HCT116 (cell line): ENCODE measurements at regions not wholly inside any gene's neighbourhood (a gene's known extent, or its start where the extent isn't known, plus 50 kb on each side); places are given as distances from the start of the nearest gene placed in this dataset.

Source experiments
- ATAC-seq: fragments of 200-7000 bp; cut with Tn5 transposase; 2 replicates; pipeline ENCODE4 v1.9.1; 2020; ENCODE audit warnings: mild to moderate bottlenecking, moderate library complexity
- BruUV-seq: library from RNA; stranded (reverse); fragments of 400-500 nt; replicated peaks from 2 replicates; lab custom pipeline; 2021; lab: Mats Ljungman, UMichigan
- CTCF ChIA-PET: fragments of 300-600 bp; sonication (Branson Sonifier 250); formaldehyde crosslinking; loops from one replicate; lab custom pipeline; 2021; ENCODE audit warnings: antibody characterized with exemption; lab: Charles Lee
- POLR2A ChIA-PET: fragments of 300-600, 350-600 bp; sonication (Branson Sonifier 250); formaldehyde crosslinking; loops from one replicate; lab custom pipeline; 2021; ENCODE audit warnings: antibody characterized with exemption; lab: Charles Lee
- RAD21 ChIA-PET, 2 experiments: fragments of 300-600 bp; sonication (Branson Sonifier 250); formaldehyde crosslinking; loops; one replicate each; lab custom pipeline; 2023; ENCODE audit warnings: low total read pairs in 2 of 2; ENCODE audit not compliant: uncharacterized antibody in 2 of 2, unreplicated experiment in 2 of 2, low non-redundant PET in 1 of 2; lab: Charles Lee
- DNase-seq: peaks from one replicate; pipeline ENCODE4 v3.0.0-alpha.2; 2010; ENCODE audit warnings: low read depth, low spot score
- H2AFZ ChIP-seq: fragments of 200-600 bp; shearing (Covaris generic), sonication (generic); 2 replicates; pipeline ENCODE4 v1.6.1; 2017; ENCODE audit warnings: low read depth, mixed run types, mixed read lengths, antibody characterized with exemption, low read length; ENCODE audit not compliant: poor library complexity, severe bottlenecking
- H3K27ac ChIP-seq: 2 replicates; pipeline ENCODE4 v1.5.1; 2012; ENCODE audit warnings: low read depth, low read length
- H3K27me3 ChIP-seq: fragments of 200-600 bp; sonication (generic); 2 replicates; pipeline ENCODE4 v1.6.1; 2016; ENCODE audit warnings: mixed run types, low read length, mixed read lengths; ENCODE audit not compliant: insufficient read depth
- H3K36me3 ChIP-seq, 2 experiments: fragments of 200-500 bp in 1 of 2; fragments of 200-600 bp in 1 of 2; sonication (Bioruptor generic) in 1 of 2; sonication (generic) in 1 of 2; 2 replicates each; pipeline versions ENCODE4 v1.5.1 to v1.6.1; 2014 to 2016; ENCODE audit warnings: low read length in 2 of 2, inconsistent platforms in 1 of 2, mixed read lengths in 1 of 2, mixed run types in 1 of 2; ENCODE audit not compliant: insufficient read depth in 2 of 2, control insufficient read depth in 1 of 2
- H3K4me1 ChIP-seq, 2 experiments: fragments of 200-600 bp in 1 of 2; sonication (generic) in 1 of 2; 2 replicates each; pipeline versions ENCODE4 v1.5.1 to v1.6.1; 2012 to 2017; ENCODE audit warnings: low read length in 2 of 2, inconsistent platforms in 1 of 2, mild to moderate bottlenecking in 1 of 2, mixed read lengths in 1 of 2, mixed run types in 1 of 2, moderate library complexity in 1 of 2; ENCODE audit not compliant: insufficient read depth in 2 of 2, control insufficient read depth in 1 of 2
- H3K4me2 ChIP-seq: fragments of 200-600 bp; sonication (generic); 2 replicates; pipeline ENCODE4 v1.6.1; 2017; ENCODE audit warnings: mixed run types, low read length, mixed read lengths
- H3K4me3 ChIP-seq, 2 experiments: fragments of 200-600 bp in 1 of 2; sonication (generic) in 1 of 2; replicated peaks in 1 of 2; 2 replicates each; pipeline ENCODE4 v1.5.1; 2011 to 2016; ENCODE audit warnings: low read length in 2 of 2, control low read depth in 1 of 2, low read depth in 1 of 2, mild to moderate bottlenecking in 1 of 2, mixed read lengths in 1 of 2, mixed run types in 1 of 2
- H3K79me2 ChIP-seq: fragments of 200-600 bp; sonication (generic); 2 replicates; pipeline ENCODE4 v1.6.1; 2017; ENCODE audit warnings: mild to moderate bottlenecking, mixed run types, low read length, moderate library complexity, mixed read lengths; ENCODE audit not compliant: insufficient read depth
- H3K9ac ChIP-seq: fragments of 200-600 bp; sonication (generic); 2 replicates; pipeline ENCODE4 v1.6.1; 2016; ENCODE audit warnings: low read length, mixed read lengths
- H3K9me2 ChIP-seq: fragments of 200-600 bp; sonication (generic), shearing (Covaris generic); 2 replicates; pipeline ENCODE4 v1.6.1; 2017; ENCODE audit warnings: mixed run types, mild to moderate bottlenecking, moderate library complexity; ENCODE audit not compliant: insufficient read depth
- H3K9me3 ChIP-seq, 2 experiments: fragments of 200-500 bp in 1 of 2; fragments of 200-600 bp in 1 of 2; sonication (Bioruptor generic) in 1 of 2; sonication (generic) in 1 of 2; 2 replicates each; pipeline ENCODE4 v1.6.1; 2014 to 2017; ENCODE audit warnings: low read length in 2 of 2, mixed read lengths in 2 of 2, inconsistent platforms in 1 of 2, low read depth in 1 of 2, mild to moderate bottlenecking in 1 of 2, mixed run types in 1 of 2, moderate library complexity in 1 of 2; ENCODE audit not compliant: control insufficient read depth in 1 of 2, insufficient read depth in 1 of 2
- H4K20me1 ChIP-seq: fragments of 200-600 bp; sonication (generic), shearing (Covaris generic); 2 replicates; pipeline ENCODE4 v1.6.1; 2017; ENCODE audit warnings: mixed run types, mild to moderate bottlenecking, moderate library complexity; ENCODE audit not compliant: insufficient read depth
- CBX3 ChIP-seq: IDR thresholded peaks from 2 replicates; pipeline ENCODE4 v1.6.1; 2012; ENCODE audit warnings: low read depth
- ELF1 ChIP-seq: IDR thresholded peaks from 2 replicates; pipeline ENCODE4 v1.6.1; 2012; ENCODE audit warnings: low read depth, borderline replicate concordance
- EZH2 ChIP-seq: fragments of 200-600 bp; sonication (generic); IDR thresholded peaks from 2 replicates; pipeline ENCODE4 v1.6.1; 2017; ENCODE audit warnings: antibody characterized with exemption, mixed run types
- EZH2phosphoT487 ChIP-seq: fragments of 200-600 bp; IDR thresholded peaks from 2 replicates; pipeline ENCODE4 v1.6.1; 2018; ENCODE audit warnings: antibody characterized with exemption, borderline replicate concordance
- POLR2AphosphoS5 ChIP-seq: IDR thresholded peaks from 2 replicates; pipeline ENCODE4 v1.6.1; 2011; ENCODE audit warnings: mild to moderate bottlenecking, low read depth, low read length, moderate library complexity
- REST ChIP-seq: IDR thresholded peaks from 2 replicates; pipeline ENCODE4 v1.6.1; 2012; ENCODE audit warnings: low read depth
- SRF ChIP-seq: IDR thresholded peaks from 2 replicates; pipeline ENCODE4 v1.6.1; 2012; ENCODE audit warnings: low read depth
- YY1 ChIP-seq: IDR thresholded peaks from 2 replicates; pipeline ENCODE4 v1.6.1; 2011; ENCODE audit warnings: low read length, low read depth, moderate library complexity, mild to moderate bottlenecking; ENCODE audit not compliant: insufficient replicate concordance; ENCODE audit errors: extremely low read depth
- intact Hi-C: fragments of 100-400 bp; cut with micrococcal nuclease; formaldehyde crosslinking; loops from 2 replicates; pipeline ENCODE4 v1.10.0; 2022
- TF ChIP-seq, protein P1 (sequence below): IDR thresholded peaks from 2 replicates; pipeline ENCODE4 v1.6.1; 2011; ENCODE audit warnings: mild to moderate bottlenecking, low read length, moderate library complexity; ENCODE audit not compliant: insufficient replicate concordance; ENCODE audit errors: extremely low read depth

- intact Hi-C loops: no loop called here
- Histone ChIP-seq H2AFZ (no peak overlapping the region), H3K9me2 (no peaks in the 10 kb centered on the region), H3K9me3 (no peaks in the 10 kb centered on the region), H3K9ac (no peak overlapping the region), H3K27ac (no peak overlapping the region), H4K20me1 (no peaks in the 10 kb centered on the region), H3K4me1 (no peaks in the 10 kb centered on the region), H3K79me2 (no peaks in the 10 kb centered on the region), H3K4me2 (no peak overlapping the region), H3K4me3 (no peak overlapping the region), H3K36me3 (no peaks in the 10 kb centered on the region), H3K27me3 (peaks cover under 1% of the 10 kb centered on the region; the same call in 1 of the 2 replicates)
- TF ChIP-seq CBX3 (no peak), SRF (no peak), EZH2phosphoT487 (no peak), POLR2AphosphoS5 (no peak), EZH2 (no peak), ELF1 (no peak), YY1 (no peak), REST (no peak)
- TF ChIP-seq, protein P1, sequence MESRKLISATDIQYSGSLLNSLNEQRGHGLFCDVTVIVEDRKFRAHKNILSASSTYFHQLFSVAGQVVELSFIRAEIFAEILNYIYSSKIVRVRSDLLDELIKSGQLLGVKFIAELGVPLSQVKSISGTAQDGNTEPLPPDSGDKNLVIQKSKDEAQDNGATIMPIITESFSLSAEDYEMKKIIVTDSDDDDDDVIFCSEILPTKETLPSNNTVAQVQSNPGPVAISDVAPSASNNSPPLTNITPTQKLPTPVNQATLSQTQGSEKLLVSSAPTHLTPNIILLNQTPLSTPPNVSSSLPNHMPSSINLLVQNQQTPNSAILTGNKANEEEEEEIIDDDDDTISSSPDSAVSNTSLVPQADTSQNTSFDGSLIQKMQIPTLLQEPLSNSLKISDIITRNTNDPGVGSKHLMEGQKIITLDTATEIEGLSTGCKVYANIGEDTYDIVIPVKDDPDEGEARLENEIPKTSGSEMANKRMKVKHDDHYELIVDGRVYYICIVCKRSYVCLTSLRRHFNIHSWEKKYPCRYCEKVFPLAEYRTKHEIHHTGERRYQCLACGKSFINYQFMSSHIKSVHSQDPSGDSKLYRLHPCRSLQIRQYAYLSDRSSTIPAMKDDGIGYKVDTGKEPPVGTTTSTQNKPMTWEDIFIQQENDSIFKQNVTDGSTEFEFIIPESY: no peak
- POLR2A ChIA-PET: no interaction called here
- ATAC-seq: no peak
- no TSS peak for BruUV-seq
- RAD21 ChIA-PET: no interaction called here
- CTCF ChIA-PET: no interaction called here
- DNase-seq: no peak
Measured at GRCh38 chr15:69574506-69574905, 121.9 kb downstream of the RPLP1 start.
